GM20000 (cell line): ENCODE measurements at regions not wholly inside any gene's neighbourhood (a gene's known extent, or its start where the extent isn't known, plus 50 kb on each side); places are given as distances from the start of the nearest gene placed in this dataset.

ENCODE experiments used
- DNase-seq: peaks from one replicate; pipeline ENCODE4 v3.0.0; 2012; ENCODE audit warnings: low spot score
- TF ChIP-seq, protein P1 (sequence below): IDR thresholded peaks from 2 replicates; pipeline ENCODE4 v1.5.1; 2012; ENCODE audit warnings: mild to moderate bottlenecking, control low read depth; ENCODE audit errors: extremely low read depth, missing control alignments

DNA sequence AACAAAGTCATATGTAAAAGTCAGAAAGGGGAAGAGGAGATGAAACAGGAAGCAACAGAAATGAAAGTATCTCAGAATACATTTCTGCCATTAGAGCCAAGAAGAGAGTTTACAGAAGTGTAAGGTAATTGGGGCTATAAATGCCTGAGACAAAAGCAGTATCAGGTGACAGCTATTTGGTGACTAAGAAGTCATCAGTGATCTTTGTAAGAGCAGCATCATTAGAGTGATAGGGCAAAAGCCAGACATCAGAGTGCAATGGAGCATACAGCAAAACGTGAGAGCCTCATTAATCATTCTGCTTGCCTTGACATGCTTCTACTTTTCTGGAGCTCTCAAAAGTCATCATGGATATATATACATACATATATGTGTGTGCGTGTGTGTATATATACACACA is 804.7 kb upstream of the PIK3C3 start:
- DNase-seq = no peak
- TF ChIP-seq, protein P1, sequence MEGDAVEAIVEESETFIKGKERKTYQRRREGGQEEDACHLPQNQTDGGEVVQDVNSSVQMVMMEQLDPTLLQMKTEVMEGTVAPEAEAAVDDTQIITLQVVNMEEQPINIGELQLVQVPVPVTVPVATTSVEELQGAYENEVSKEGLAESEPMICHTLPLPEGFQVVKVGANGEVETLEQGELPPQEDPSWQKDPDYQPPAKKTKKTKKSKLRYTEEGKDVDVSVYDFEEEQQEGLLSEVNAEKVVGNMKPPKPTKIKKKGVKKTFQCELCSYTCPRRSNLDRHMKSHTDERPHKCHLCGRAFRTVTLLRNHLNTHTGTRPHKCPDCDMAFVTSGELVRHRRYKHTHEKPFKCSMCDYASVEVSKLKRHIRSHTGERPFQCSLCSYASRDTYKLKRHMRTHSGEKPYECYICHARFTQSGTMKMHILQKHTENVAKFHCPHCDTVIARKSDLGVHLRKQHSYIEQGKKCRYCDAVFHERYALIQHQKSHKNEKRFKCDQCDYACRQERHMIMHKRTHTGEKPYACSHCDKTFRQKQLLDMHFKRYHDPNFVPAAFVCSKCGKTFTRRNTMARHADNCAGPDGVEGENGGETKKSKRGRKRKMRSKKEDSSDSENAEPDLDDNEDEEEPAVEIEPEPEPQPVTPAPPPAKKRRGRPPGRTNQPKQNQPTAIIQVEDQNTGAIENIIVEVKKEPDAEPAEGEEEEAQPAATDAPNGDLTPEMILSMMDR = no peak

GRCh38 chr18:41146301-41146700 is 808.7 kb upstream of the PIK3C3 start:
- DNase-seq = no peak
- TF ChIP-seq, protein P1 = no peak

GRCh38 chr18:41145516-41145915 is 809.5 kb upstream of the PIK3C3 start:
- TF ChIP-seq, protein P1 = no peak

DNA sequence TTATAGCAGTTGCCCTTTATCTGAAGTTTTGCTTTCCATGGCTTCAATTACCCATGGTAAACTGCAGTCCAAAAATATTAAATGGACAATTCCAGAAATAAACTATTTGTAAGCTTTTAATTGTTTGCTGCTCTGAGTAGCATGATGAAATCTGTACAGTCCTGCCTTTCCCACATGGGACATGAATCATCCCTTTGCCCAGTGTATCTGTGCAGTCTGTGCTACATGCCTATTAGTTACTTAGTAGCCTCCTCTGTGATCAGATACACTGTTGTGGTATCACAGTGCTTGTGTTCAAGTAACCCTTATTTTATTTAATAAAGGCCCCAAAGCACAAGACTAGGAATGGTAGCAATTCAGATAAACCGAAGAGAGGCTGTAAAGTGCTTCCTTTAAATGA is 810.6 kb upstream of the PIK3C3 start:
- DNase-seq = no peak
- TF ChIP-seq, protein P1 = no peak

More at GRCh38 chr18:41145516-41145915, 809.5 kb upstream of the PIK3C3 start:
- no peak for DNase-seq

DNA sequence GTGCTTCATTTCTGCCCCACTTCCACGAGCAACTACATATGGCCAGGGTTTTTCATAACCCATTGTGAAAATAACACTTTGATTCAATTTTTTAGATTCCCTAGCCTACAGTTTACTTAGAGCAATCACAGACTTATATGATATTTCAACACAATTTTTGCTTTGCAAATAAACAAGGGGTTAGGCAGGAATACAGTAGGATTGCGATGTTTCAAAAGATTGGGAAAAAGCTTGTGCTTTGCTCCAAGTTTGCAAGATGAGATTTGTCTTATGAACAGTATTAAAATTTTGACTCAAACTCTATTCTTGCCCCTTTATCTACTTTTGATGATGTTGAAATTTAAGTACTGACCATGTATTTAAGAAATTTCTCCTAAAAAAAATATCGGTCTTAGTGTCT is 814.5 kb upstream of the PIK3C3 start:
- DNase-seq = no peak
- TF ChIP-seq, protein P1 = no peak

DNA sequence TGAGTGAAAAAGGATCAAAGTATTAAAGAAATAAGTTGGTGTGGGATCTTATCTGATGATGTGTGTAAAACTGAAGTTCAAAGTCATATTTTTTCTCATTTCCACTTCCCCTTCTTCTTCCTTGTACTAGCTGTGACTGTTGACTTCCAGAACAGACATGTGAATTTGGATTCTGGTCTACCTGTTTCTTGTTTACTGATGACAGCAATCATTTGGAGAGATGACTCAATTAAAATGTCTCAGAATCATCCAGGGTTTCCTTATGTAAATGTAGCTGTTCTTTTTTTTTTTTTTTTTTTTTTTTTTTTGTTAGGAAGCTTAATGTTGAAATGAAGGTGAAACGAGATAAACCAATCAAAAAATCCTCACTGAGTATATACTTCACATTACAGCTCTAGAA is 819.9 kb upstream of the PIK3C3 start:
- DNase-seq = no peak

DNA sequence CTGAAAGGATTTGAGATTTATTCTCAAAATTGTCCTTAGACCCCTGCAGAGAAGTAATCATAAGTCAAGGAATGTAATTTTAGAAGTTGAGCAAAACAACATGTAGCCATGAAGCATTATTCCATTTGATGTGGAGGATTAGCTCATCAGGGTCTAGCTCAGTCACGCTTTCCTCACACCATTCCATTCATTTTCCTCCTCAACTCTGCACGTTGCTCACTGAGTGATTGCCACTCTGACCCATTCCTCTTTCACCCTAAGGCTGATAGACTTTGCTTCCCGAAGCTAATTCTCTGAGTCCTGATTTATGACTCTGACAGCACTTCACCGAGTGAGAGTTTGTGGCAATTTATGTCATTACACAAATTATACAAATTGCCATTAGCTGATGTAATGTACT is 820.6 kb upstream of the PIK3C3 start:
- TF ChIP-seq, protein P1 = no peak
- no peak for DNase-seq

More for the DNA sequence above, 819.9 kb upstream of the PIK3C3 start:
- TF ChIP-seq, protein P1 = no peak
